ENCODE measurements at regions not wholly inside any gene's neighbourhood (a gene's known extent, or its start where the extent isn't known, plus 50 kb on each side); places are given as distances from the start of the nearest gene placed in this dataset.

DNA sequence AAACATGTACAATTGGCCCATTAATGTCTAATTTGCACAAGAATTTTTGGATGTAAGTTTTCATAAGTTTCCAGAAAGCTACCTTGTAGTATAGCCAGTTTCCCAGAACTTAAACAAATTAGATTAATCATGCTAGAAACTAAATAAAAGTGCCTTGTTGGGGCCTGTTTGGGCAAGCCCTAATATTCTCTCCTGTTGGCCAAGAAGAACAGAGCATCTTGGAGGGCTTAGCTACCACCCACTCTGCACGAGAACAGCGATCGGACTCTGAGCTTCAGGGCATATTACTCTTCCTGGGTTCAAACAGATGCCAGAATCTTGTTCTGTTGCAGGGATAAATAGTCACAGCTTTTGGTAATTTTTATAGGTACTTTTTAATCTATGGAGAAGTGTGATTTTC, 88.2 kb downstream of the GAS1 start:
- no peak for DNase-seq
- H3K9me3 ChIP-seq (replicated peaks) = no peaks in the 10 kb centered on the region
- H3K27ac ChIP-seq (replicated peaks) = no peak overlapping the region
- intact Hi-C loops (cut with micrococcal nuclease) = no loop called here
- TF ChIP-seq, protein P1, sequence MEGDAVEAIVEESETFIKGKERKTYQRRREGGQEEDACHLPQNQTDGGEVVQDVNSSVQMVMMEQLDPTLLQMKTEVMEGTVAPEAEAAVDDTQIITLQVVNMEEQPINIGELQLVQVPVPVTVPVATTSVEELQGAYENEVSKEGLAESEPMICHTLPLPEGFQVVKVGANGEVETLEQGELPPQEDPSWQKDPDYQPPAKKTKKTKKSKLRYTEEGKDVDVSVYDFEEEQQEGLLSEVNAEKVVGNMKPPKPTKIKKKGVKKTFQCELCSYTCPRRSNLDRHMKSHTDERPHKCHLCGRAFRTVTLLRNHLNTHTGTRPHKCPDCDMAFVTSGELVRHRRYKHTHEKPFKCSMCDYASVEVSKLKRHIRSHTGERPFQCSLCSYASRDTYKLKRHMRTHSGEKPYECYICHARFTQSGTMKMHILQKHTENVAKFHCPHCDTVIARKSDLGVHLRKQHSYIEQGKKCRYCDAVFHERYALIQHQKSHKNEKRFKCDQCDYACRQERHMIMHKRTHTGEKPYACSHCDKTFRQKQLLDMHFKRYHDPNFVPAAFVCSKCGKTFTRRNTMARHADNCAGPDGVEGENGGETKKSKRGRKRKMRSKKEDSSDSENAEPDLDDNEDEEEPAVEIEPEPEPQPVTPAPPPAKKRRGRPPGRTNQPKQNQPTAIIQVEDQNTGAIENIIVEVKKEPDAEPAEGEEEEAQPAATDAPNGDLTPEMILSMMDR (IDR thresholded peaks at IDR 0.05; ENCODE audit: borderline replicate concordance) = no peak
- H3K4me3 ChIP-seq = no peak overlapping the region
- H3K27me3 ChIP-seq (ENCODE audit: low read depth) = peaks cover 30% of the 10 kb centered on the region
- no peaks in the 10 kb centered on the region for H3K4me1 ChIP-seq
- no peaks in the 10 kb centered on the region for H3K36me3 ChIP-seq

DNA sequence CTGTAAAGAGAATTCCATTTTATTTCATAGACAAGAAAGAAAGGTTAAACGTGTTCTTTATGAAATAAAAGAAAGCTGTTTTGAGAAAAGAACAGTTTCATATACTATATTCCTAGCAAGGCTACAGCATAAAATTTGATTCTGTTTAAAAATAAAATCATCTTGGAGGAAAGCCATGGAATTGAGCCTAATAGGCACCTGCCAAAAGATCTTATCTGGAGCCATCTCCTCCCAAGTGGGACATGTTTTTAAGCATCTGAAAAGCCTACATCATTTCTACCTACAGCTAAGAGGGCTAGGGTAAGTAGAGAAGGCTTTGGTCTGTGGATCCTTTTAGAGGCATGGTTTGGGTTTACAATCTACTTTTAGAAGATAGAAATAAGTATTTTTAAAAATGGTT, 89.3 kb downstream of the GAS1 start:
- Histone ChIP-seq H3K4me1 (no peaks in the 10 kb centered on the region), H3K36me3 (no peaks in the 10 kb centered on the region), H3K4me3 (no peak overlapping the region), H3K27me3 (ENCODE audit: low read depth) (peaks cover 30% of the 10 kb centered on the region), H3K27ac (replicated peaks) (no peak overlapping the region), H3K9me3 (replicated peaks) (no peaks in the 10 kb centered on the region)
- TF ChIP-seq, protein P1 (IDR thresholded peaks at IDR 0.05; ENCODE audit: borderline replicate concordance) = no peak
- intact Hi-C loops (cut with micrococcal nuclease) = no loop called here
- DNase-seq = no peak

DNA sequence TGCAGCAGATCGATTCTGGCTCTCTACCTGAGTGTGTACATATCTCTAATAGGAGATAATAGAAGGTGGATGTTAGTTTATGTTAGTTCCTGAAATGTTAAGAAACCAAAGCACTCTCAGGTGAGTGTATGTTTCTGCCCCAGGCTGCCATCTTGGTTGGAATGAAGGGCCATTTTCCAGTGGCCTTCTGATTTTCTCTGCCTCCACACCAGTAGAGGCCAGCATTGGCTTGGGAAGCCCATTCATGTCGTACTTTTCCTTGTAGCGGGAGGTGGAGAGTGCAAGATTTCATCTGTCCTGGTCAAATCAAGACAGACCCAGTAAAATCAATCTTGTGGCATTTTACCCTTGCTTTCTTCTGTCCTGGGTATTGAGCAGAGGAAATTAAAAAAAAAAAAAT, 91.0 kb downstream of the GAS1 start:
- Histone ChIP-seq H3K27ac (replicated peaks) (no peak overlapping the region), H3K4me1 (no peaks in the 10 kb centered on the region), H3K4me3 (no peak overlapping the region), H3K9me3 (replicated peaks) (no peaks in the 10 kb centered on the region), H3K27me3 (ENCODE audit: low read depth) (peaks cover 27% of the 10 kb centered on the region), H3K36me3 (no peaks in the 10 kb centered on the region)
- intact Hi-C loops (cut with micrococcal nuclease) = no loop called here
- TF ChIP-seq, protein P1 (IDR thresholded peaks at IDR 0.05; ENCODE audit: borderline replicate concordance) = no peak
- no peak for DNase-seq

DNA sequence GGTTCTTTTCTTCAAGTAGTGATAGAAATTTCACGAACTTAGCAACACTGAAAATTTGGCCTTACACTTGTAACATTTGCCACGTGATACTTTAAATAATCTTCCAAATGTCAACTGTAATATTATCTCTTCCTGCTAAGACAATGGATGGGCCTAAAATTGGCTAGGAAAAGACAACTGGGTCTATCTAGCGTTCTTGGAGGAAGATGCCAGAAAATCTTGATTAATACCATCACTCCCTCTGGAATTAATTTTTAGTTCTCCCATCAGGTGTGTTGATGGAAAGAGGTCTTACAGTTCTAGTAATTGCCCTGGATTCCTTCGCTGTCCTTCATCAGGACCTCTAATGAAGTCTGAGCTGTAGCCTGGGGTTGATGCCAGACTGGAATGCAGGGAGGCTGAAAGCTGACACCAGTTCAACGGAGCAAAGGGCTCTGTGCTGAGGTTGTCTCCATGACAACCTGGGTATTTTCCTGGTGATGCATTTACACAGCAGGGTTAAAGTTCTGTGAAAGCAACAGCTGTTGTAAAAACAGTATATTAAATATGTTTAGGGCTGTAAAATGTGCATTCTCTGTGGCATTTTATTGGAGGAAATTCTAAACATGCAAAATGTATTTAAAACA, 92.3 kb downstream of the GAS1 start:
- no peak overlapping the region for H3K27ac ChIP-seq (replicated peaks)
- DNase-seq = no peak
- H3K4me1 ChIP-seq = no peaks in the 10 kb centered on the region
- intact Hi-C loops (cut with micrococcal nuclease) = no loop called here
- no peaks in the 10 kb centered on the region for H3K9me3 ChIP-seq (replicated peaks)
- no peaks in the 10 kb centered on the region for H3K36me3 ChIP-seq
- TF ChIP-seq, protein P1 (IDR thresholded peaks at IDR 0.05; ENCODE audit: borderline replicate concordance) = no peak
- peaks cover 23% of the 10 kb centered on the region for H3K27me3 ChIP-seq (ENCODE audit: low read depth)
- H3K4me3 ChIP-seq = no peak overlapping the region

DNA sequence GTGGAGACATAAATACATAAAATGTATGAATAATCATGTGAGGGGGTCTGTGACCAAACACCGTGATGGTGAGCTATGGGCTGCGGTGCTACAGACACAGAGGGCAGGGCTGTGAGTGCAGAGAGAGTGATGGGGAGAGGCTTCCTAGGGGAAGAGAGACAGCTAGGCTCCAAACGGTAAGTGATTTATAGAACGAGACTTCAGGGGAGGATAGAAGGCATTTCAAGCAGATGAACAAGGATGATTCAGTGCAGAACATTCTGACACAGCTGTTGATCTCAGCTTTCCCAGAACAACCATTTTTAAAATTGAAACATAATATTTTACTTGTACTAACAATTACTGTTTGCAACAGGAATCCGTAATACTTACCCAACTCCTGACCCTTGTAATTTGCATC, 100.7 kb downstream of the GAS1 start:
- Histone ChIP-seq H3K4me3 (no peak overlapping the region), H3K36me3 (no peaks in the 10 kb centered on the region), H3K27me3 (ENCODE audit: low read depth) (no peaks in the 10 kb centered on the region), H3K9me3 (replicated peaks) (no peaks in the 10 kb centered on the region), H3K4me1 (no peaks in the 10 kb centered on the region), H3K27ac (replicated peaks) (no peak overlapping the region)
- intact Hi-C loops (cut with micrococcal nuclease) = no loop called here
- no peak for DNase-seq
- TF ChIP-seq, protein P1 (IDR thresholded peaks at IDR 0.05; ENCODE audit: borderline replicate concordance) = no peak
